GM12892 (cell line): ENCODE measurements at regions not wholly inside any gene's neighbourhood (a gene's known extent, or its start where the extent isn't known, plus 50 kb on each side); places are given as distances from the start of the nearest gene placed in this dataset.

Experiments
- POLR2A ChIP-seq: IDR thresholded peaks from 2 replicates; pipeline ENCODE4 v1.6.1; 2011; ENCODE audit warnings: low read depth, low read length, control low read depth
- POLR2AphosphoS5 ChIP-seq: IDR thresholded peaks from 2 replicates; pipeline ENCODE4 v1.6.1; 2011; ENCODE audit warnings: low read depth, low read length, control low read depth
- TAF1 ChIP-seq: IDR thresholded peaks from 2 replicates; pipeline ENCODE4 v1.6.1; 2011; ENCODE audit warnings: low read depth, mild to moderate bottlenecking, control low read depth, low read length, borderline replicate concordance

- no peak for TF ChIP-seq POLR2A
- no peak for TF ChIP-seq POLR2AphosphoS5
- TF ChIP-seq TAF1 = no peak
Measured at GRCh38 chr4:177099211-177099610, 210.5 kb upstream of the NEIL3 start.
